GM21737 (cell line): ENCODE measurements at regions not wholly inside any gene's neighbourhood (a gene's known extent, or its start where the extent isn't known, plus 50 kb on each side); places are given as distances from the start of the nearest gene placed in this dataset.

ENCODE experiments used
- ATAC-seq: cut with Tn5 transposase; IDR thresholded peaks from one replicate; pipeline ENCODE4 v1.9.1; 2021; ENCODE audit warnings: mild to moderate bottlenecking, moderate library complexity; ENCODE audit not compliant: unreplicated experiment

GRCh38 chr4:188804861-188805260 lies 665.6 kb downstream of the TRIML1 start:
- no peak for ATAC-seq

GRCh38 chr4:188811121-188811520 lies 671.9 kb downstream of the TRIML1 start:
- ATAC-seq = no peak

GRCh38 chr4:188812644-188813043 lies 673.4 kb downstream of the TRIML1 start:
- ATAC-seq = no peak

- no peak for ATAC-seq
These were observed 679.1 kb downstream of the TRIML1 start for GRCh38 chr4:188818300-188818699.

GRCh38 chr4:188819233-188819632 lies 680.0 kb downstream of the TRIML1 start:
- ATAC-seq = no peak

GRCh38 chr4:188821500-188821899 lies 682.3 kb downstream of the TRIML1 start:
- no peak for ATAC-seq

GRCh38 chr4:188822698-188823097 lies 683.5 kb downstream of the TRIML1 start:
- no peak for ATAC-seq

GRCh38 chr4:188824553-188824952 lies 685.3 kb downstream of the TRIML1 start:
- ATAC-seq = no peak

GRCh38 chr4:188826393-188826792 lies 687.2 kb downstream of the TRIML1 start:
- no peak for ATAC-seq

- no peak for ATAC-seq
These were observed 700.5 kb downstream of the TRIML1 start for GRCh38 chr4:188839704-188840103.

- no peak for ATAC-seq
These were observed 702.3 kb downstream of the TRIML1 start for GRCh38 chr4:188841523-188841922.

- ATAC-seq = no peak
These were observed 715.2 kb downstream of the TRIML1 start for GRCh38 chr4:188854436-188854835.

GRCh38 chr4:188858696-188859095 lies 719.5 kb downstream of the TRIML1 start:
- ATAC-seq = no peak

- ATAC-seq = no peak
These were observed 725.5 kb downstream of the TRIML1 start for GRCh38 chr4:188864741-188865140.

- no peak for ATAC-seq
These were observed 728.6 kb downstream of the TRIML1 start for GRCh38 chr4:188867796-188868195.

- ATAC-seq = no peak
These were observed 730.3 kb downstream of the TRIML1 start for GRCh38 chr4:188869581-188869980.

GRCh38 chr4:188872809-188873208 lies 733.6 kb downstream of the TRIML1 start:
- ATAC-seq = no peak

GRCh38 chr4:188876881-188877280 lies 737.6 kb downstream of the TRIML1 start:
- ATAC-seq = no peak

- ATAC-seq = no peak
These were observed 740.4 kb downstream of the TRIML1 start for GRCh38 chr4:188879598-188879997.

GRCh38 chr4:188887905-188888304 lies 748.7 kb downstream of the TRIML1 start:
- ATAC-seq = no peak

- no peak for ATAC-seq
These were observed 753.6 kb downstream of the TRIML1 start for GRCh38 chr4:188892837-188893236.

GRCh38 chr4:188903986-188904385 lies 764.7 kb downstream of the TRIML1 start:
- ATAC-seq = no peak

- ATAC-seq = no peak
These were observed 765.4 kb downstream of the TRIML1 start for GRCh38 chr4:188904617-188905016.

- no peak for ATAC-seq
These were observed 766.0 kb downstream of the TRIML1 start for GRCh38 chr4:188905248-188905647.
